Left renal pelvis (tissue), 4 donors: ENCODE measurements at regions not wholly inside any gene's neighbourhood (a gene's known extent, or its start where the extent isn't known, plus 50 kb on each side); places are given as distances from the start of the nearest gene placed in this dataset.

ENCODE experiments used
- DNase-seq, 4 donors: peaks; one replicate each; pipeline ENCODE4 v3.0.0-alpha.2; 2013; ENCODE audit warnings: low read depth in 4 of 4, low spot score in 3 of 4

GRCh38 chr2:103660519-103660918, 898.7 kb downstream of the TMEM182 start:
- DNase-seq = no peak

- DNase-seq = no peak
Observed at GRCh38 chr2:103660947-103661346, 899.1 kb downstream of the TMEM182 start.

- no peak for DNase-seq
Observed at GRCh38 chr2:103664690-103665089, 902.9 kb downstream of the TMEM182 start.

- no peak for DNase-seq
Observed at GRCh38 chr2:103667335-103667884, 905.6 kb downstream of the TMEM182 start.

GRCh38 chr2:103669531-103669930, 907.7 kb downstream of the TMEM182 start:
- no peak for DNase-seq
